A673 (cell line): ENCODE measurements at regions not wholly inside any gene's neighbourhood (a gene's known extent, or its start where the extent isn't known, plus 50 kb on each side); places are given as distances from the start of the nearest gene placed in this dataset.

ENCODE experiments used
- EZH2 ChIP-seq: fragments of 200-600 bp; sonication (generic); IDR thresholded peaks from 2 replicates; pipeline ENCODE4 v1.6.1; 2017; ENCODE audit warnings: borderline replicate concordance, low read depth, mild to moderate bottlenecking, mixed read lengths, antibody characterized with exemption, low read length; ENCODE audit not compliant: poor library complexity, severe bottlenecking
- TF ChIP-seq, protein P1 (sequence below): fragments of 300-800, 200-600 bp; sonication (generic); conservative IDR thresholded peaks from 2 replicates; pipeline ENCODE4 v1.5.1; 2017; ENCODE audit warnings: low read depth, mild to moderate bottlenecking, antibody characterized with exemption, low read length, moderate library complexity, mixed read lengths

DNA sequence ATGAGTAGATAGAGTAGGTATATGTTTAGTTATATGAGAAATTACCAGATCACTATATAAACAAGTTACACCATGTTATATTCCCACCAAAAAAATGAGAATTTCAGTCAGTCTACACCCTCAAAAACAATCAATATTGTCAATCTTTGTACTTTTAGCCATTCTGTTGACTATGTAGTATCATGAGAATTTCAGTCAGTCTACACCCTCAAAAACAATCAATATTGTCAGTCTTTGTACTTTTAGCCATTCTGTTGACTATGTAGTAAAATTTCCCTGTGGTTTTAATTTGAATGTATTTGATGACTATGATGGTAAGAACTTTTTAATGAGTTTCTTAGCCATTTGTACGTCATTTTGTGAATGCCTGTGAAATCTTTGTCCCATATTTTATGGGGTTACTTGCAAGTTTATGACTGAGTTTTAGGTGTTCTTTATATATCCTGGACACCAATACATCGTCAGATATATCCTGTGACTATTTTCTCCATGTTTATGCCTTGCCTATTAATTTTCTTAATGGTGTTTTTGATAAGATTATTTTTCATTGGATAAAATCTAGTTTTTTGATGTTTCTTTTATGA, 528.4 kb upstream of the SPHKAP start:
- TF ChIP-seq, protein P1, sequence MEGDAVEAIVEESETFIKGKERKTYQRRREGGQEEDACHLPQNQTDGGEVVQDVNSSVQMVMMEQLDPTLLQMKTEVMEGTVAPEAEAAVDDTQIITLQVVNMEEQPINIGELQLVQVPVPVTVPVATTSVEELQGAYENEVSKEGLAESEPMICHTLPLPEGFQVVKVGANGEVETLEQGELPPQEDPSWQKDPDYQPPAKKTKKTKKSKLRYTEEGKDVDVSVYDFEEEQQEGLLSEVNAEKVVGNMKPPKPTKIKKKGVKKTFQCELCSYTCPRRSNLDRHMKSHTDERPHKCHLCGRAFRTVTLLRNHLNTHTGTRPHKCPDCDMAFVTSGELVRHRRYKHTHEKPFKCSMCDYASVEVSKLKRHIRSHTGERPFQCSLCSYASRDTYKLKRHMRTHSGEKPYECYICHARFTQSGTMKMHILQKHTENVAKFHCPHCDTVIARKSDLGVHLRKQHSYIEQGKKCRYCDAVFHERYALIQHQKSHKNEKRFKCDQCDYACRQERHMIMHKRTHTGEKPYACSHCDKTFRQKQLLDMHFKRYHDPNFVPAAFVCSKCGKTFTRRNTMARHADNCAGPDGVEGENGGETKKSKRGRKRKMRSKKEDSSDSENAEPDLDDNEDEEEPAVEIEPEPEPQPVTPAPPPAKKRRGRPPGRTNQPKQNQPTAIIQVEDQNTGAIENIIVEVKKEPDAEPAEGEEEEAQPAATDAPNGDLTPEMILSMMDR = no peak
- no peak for TF ChIP-seq EZH2
